Hematopoietic multipotent progenitor cell treated with erythropoietin and hydrocortisone succinate and interleukin-3 and kit ligand, for 8 days (in vitro differentiated cells): ENCODE measurements at regions not wholly inside any gene's neighbourhood (a gene's known extent, or its start where the extent isn't known, plus 50 kb on each side); places are given as distances from the start of the nearest gene placed in this dataset.

Experiments used
- DNase-seq: peaks from one replicate; pipeline ENCODE4 v3.0.0-alpha.2; 2015

DNA sequence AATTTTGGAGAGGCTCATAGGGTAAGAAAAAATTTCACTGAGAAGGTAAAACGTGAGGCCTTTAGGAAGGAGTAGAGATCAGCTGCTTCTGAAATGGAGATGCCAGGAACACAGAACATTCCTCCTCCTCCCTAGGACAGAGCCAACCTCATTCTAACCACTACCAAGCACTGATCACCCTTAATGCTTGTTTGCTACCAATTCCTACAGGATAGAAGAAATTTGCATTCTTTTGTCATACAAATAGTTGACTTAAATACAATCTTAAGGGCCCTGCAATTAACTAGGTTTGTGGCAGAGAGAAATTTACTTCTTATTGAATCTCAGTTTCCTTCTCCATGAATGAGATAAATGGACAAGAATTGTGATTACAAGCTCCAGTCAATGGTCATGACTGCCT is 780.2 kb upstream of the WWC1 start:
- no peak for DNase-seq

DNA sequence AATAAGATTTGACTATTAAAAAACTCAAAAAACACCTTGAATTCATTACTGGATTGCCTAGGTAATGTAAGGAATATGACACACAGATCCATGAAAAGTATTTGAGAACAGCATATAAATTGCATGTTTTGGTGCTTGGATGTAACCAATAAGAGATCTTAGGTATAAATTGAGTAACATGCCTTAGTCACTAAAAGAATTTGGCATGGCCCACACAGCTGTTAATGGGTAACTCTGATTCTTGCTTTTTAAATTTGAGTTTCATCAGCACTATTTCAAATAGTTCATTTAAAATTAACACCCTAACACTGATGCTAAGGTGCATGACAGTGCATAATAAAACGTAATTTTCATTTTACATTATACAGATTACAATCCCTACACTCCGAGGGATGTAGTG is 779.3 kb upstream of the WWC1 start:
- no peak for DNase-seq

DNA sequence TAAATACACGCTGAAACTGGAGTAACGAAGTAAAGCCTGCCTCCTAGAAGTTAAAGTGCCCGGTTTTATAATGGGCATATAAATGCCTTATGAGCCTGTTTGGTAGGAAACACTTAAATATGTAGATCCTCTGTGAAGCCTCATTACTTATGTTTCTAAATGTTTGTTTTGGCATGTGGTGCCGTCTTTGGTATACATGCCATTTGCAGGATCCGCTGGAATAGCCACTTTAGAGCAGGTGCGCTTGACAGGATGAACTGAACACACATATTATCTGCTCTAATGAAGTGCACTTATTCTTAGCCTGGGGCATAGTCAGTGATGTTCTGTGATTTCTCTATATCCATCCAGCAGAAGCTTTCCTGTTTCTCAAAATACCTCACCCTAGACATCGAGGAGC is 778.1 kb upstream of the WWC1 start:
- no peak for DNase-seq

DNA sequence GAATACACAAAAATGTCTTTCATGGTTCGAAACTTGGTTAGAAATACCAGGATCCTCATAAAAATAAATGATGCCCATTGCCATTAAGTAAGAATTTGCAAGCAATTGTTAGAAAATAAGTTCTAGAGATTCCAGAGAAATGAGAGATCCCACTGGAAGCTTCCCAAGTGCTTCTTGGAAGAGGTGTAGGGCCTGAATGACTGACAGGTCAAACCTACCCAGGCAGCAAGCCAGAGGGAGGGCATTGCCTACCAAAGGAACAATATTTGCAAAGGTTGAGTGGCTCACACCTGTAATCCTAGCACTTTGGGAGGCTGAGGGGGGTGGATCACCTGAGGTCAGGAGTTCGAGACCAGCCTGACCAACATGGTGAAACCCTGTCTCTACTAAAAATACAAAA is 777.0 kb upstream of the WWC1 start:
- DNase-seq = no peak

DNA sequence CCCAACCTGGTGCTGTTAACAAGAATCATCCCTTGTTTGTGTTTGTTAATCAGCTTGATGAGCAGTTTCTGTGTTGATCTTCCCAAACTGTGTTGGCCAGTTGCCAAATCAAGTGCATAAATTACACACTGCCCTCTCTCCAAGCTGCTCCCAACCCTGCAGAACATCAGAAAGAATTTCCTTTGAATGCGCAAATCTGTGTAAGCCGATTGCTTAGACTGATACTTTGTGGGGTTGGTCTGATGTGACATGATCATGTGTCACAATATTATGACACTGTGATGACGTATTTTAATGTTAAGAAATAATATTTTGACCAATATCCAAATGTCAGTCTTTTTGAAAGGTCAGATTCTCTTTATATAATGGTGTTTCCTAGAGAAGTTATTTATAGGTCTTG is 766.4 kb upstream of the WWC1 start:
- DNase-seq = no peak

DNA sequence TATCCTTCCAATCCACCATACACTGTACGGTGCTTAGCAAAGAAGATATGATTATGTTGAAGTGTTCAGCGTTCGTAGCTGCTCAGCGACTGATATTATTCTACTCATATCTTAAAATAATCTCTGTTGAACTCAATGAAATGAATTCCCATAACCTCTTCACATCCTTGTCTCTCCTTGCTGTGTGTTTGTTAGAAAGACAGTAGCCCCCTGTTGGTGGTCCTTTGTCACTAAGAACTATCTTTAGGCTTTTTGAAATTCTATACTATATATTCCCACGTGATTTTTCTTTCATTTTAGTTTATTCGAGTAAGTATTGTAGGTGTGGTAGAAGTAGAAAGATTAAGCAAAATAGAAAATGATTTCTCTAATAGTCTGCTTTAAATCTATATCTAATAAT is 762.8 kb upstream of the WWC1 start:
- no peak for DNase-seq

DNA sequence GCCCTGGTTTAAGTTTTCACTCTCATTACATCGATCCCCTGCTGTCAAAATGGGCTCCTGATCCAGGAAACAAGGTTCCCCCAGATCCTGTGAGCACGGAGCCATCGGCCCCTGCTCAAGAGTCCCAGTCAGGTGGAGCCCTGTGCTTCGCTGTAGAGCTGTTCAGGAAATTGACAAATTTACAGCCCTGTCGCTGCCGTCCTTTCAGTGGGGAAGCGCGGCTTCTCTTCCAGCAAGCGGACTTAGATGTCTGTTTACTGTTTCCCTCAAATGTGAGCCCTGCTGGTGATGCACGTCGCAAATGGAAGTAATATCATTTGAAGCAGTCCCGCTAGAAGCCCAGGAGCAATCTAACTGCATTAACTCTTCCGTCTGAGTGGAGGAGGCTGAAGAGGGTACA is 760.9 kb upstream of the WWC1 start:
- no peak for DNase-seq

DNA sequence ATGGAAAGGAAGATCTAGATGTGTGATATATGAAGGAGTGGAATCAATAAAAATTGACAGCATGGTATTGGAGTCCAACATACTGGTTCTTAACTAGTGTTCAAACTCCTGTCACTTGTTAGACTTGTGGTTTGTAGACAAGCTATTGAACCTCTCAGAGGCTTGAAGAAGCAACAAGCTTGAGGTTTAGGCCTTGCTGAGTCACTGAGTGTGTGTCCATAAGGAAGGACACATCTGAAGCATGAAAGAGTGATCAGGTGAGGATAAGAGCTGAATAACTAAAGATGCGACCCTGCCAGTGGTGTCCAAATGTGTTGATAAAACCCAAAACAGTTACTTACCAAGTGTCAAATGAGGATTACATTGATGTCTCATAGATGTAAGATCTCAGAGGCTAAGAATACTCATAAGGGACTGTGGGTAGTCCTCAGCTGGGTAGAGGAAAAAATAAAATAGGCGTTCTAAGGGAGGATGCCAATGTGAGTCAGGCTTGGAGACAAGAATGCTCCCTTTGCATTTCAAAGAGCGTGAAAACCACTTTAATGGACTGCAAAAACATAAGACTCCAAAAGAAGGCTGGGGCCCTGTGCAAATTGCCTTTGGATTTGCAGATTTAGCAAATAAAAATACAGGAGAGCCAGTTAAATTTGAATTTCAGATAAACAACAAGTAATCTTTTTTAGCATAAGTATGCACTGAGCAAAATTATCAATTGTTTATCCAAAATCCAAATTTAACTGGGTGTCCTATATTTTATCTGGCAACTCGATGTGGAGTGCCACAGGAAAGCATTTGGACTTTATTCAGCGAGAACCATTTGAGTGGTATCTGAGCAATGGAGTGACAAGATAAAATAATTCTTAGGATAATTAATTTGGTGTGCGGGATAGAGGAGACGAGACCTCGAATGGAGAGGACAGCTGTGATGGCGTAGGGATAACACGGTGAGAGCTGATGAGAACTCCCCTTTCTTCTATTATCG is 757.3 kb upstream of the WWC1 start:
- no peak for DNase-seq

DNA sequence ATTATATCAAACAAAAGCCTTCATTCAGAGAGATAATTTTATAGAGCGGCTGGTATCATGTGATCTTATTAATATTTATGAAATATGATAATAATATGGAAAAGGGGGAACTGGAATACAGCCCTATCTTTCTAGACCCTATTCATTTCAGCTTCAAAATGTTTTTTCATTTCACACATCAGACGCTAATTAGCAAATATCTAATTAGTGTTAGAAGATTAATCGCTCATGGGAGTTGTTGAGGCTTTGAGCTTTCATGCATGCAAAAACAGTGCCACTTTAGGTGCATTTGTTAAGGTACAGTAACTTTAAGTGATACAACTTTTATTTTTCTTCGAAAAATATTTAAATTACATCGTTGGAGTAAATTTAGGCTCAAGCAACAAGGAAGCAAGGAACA is 751.7 kb upstream of the WWC1 start:
- no peak for DNase-seq

DNA sequence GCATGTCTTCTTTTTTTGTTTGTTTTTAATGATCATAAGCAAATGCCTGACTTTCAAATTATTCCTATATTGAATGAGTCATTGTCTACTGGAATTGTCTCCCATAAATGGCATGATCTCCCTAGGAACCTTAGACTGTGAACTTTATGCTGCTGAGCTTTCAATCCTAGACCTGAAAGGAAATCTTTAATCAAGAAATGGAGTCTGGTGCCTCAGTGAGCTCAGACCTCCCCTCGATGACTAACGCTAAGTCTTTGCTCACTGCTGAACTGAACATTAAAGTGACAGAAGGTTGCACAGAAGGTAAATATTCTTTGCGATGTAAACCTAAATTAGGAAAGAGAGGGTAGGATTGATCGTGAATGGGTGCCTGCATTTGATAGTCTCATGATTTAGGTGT is 745.2 kb upstream of the WWC1 start:
- DNase-seq = no peak

DNA sequence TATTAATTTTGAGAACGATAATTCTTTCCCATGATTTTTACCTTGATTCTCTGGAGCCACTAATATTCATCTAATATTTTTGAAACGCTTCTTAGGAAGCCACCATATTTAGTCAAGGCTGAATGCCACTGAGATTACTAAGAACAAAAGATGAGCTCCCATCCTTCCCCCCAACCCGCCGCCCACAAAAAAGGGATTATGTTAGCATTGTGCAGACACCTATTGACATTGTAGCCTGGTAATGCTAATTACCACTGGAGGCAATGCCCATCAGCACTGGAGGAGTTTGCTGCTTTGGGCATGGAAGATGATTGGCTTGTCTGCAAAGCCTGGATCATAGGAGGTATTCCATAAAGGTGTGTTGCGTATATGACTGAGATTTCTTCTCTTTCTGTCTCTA is 739.1 kb upstream of the WWC1 start:
- DNase-seq = no peak

DNA sequence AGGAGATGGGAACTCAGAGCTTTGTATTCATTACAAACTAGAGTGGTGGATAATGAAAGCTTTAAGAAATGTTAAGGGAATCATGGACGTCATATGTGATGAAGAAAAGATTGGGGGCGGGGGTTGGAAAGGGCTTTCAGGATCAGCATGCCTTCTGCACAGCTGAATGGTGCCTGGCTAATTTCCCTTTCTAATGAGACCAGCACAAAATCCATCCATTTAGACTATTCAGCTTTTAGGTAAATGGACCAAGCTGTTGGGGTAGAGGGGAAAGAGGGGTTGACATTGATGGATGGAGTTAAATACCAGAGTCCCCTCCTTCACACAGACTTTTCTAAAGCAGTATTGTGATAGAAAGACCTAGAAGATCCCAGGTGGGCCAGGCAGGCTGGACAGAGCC is 737.9 kb upstream of the WWC1 start:
- DNase-seq = no peak

DNA sequence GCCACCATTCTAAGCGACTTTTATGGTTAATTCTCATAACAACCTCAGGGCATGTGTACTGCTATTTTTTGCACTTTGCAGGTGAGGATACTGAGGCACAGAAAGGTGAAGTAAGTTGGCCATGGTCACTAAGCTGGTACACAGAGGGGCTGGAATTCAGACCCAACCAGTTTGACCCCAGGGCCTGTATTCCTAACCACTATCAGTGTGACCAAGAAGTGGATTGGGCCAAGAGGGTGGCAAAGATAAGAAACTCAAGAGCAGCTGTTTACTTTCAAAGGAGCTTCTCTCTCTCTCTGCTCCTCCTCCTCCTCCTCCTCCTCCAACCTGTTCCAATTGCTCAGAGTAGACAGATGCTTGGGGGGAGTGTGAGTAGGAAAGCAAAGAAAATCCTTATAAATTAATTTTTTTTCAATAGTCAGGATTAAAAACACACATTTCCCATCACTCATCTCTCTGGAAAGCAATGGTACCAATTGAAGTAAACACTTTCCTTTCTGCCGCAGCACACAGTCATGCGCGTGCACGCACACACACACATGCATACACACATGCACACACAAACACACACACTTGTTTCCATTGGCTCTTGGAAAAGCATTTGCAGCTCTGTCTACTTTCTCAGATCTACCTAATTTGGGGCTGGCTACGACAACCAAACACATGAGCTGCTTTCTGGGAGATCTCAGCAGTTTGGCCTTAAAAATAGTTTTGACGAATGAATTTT is 736.7 kb upstream of the WWC1 start:
- DNase-seq = no peak

DNA sequence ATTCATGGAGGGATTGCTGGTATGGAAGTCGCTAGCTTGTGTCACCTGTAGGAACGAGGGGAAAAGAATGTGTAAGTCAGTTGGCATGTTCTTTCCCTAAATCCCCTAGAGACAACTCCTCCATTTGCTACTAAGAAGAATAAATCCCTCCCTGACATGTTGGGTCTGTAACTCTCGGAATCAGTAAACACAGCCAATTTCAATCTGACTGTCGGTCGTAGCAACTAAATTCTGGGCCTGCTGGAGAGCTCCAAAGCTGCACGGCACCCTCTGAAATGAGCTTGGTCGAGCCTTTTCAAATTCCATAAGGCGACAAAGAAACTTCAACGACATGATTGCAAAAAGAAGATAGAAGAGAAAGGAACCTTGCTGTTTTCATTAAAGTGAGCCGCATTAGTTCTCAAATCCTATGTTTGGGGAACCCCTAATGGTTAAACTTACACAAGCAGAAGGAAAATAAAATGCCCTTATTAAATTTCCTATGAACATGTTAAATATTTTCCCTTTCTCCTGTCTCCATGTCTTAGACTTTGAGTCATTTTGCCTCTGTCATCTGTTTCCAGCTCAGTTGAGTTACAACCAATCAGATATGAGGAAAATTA is 735.8 kb upstream of the WWC1 start:
- no peak for DNase-seq

DNA sequence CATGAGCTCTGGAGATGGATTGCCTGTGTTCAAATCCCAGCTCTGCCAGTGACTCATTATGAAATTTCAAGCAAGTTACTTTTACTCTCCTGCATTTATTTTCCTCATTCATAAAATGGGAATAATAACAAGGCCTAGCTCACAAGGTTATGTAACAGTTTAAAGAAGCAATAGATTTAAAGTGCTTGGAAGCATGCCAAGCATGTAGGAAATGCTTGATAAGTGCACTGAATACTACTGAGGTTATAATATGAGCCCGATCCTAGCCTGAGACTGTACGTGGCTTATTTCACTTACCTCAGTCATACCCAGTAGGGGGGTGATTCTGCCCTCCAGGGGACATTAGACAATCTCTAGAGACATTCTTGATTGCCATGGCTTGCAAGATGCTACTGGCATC is 734.1 kb upstream of the WWC1 start:
- no peak for DNase-seq

DNA sequence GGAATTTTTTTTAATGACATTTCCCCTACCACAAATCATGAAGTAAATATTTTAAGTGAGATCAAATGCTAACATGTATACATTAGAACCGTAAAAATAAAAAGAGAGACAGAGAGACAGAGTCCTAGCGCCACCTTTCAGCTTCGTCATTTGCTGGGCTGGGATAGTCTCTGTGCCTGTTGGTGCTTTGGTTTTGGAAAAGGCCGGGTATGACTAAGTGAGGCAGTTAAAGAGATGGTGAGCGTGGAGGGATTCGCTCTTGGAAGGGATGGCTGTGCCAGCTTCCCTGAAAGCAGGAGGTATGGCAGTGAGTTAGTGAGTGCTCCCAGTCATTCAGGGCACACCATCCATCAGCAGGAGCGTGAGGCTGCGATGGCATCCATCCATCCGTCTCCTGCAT is 729.6 kb upstream of the WWC1 start:
- no peak for DNase-seq

DNA sequence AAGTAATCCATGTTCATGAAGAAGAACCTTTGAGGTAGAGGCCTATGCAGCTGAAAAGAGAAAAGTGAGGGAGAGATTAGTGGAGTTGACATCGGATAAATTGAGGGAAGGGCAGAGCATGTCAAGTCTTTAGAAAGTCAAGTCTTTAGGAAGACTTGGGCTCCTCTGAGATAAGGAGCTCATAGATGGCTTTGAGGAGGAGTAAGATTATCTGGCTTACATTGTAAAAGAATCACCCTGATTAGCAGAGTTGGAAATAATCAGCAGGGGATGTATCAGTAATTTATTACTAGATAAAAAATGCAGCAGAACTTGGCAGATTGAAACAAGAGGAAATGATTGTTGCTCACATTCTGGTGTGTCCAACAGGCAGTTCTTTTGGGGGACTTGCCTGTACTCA is 727.2 kb upstream of the WWC1 start:
- DNase-seq = no peak

DNA sequence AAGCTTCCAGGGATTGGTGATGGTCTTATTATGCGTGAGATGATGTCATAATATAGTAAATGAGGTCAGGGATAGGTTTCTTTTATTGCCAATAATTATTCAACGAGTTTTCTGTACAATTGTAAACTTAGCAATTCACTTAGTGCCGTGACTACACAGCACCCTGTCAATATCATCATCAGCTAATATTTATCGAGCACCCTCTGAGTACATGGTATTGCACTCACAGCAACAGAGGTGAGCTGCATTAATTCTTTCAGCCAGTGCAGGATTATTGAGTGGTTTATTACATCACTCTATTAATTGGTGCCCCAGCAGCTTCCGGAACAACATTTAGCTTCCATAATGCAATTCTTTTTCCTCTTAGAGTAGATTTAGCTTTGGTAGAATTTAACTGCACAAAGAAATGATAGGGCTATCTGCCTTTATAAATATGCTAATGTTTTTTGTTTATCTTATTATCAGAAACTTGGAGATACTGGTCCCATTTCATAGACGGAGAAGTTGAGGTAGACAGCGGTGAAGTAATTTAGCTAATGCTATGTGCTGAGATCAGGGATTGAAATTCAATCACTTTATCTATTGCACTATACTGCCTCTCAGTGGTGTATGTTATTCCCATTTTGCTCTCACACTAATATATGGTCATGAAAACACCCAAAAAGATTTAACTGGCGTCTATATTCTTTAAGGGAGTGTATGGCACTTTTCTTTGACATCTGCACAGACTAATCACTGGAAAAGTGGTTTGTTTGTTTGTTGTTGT is 726.1 kb upstream of the WWC1 start:
- no peak for DNase-seq

DNA sequence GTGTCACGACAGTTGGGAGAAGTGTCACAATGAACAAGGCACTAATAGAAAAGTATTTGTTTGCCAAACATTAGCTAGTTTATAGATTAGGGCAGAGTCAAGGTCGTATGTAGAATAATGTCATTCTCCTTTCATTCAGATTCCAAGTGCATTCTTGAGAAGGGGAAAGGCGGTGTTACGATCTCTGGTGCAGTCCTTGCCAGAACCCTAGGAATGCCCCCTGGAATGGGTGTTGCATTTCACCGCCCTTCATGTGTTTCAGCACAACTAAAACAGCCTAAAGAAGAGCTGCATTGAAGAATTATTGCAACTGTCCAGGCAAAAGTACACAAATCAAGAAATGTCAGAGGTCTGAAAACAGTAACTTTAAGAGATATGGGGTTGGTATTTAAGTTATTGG is 721.0 kb upstream of the WWC1 start:
- no peak for DNase-seq

DNA sequence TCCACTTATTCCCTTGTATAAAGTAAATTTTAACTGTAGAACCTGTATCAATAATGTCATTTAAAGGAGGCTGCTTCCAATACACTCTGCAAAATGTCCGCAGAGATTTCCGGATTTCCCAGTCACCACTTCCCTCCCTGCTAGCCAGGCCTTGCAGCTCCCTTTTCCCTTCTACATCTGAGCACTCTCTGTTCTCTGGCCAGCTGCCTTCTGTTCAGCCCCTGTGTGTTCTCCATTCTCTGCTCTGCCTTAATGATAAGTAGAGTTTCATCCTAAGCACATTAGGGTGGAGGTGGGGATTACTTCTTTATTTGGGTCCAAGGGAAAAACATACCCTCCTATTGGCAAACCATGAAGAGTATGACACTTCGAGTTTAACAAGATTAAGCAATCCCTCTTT is 719.6 kb upstream of the WWC1 start:
- no peak for DNase-seq

DNA sequence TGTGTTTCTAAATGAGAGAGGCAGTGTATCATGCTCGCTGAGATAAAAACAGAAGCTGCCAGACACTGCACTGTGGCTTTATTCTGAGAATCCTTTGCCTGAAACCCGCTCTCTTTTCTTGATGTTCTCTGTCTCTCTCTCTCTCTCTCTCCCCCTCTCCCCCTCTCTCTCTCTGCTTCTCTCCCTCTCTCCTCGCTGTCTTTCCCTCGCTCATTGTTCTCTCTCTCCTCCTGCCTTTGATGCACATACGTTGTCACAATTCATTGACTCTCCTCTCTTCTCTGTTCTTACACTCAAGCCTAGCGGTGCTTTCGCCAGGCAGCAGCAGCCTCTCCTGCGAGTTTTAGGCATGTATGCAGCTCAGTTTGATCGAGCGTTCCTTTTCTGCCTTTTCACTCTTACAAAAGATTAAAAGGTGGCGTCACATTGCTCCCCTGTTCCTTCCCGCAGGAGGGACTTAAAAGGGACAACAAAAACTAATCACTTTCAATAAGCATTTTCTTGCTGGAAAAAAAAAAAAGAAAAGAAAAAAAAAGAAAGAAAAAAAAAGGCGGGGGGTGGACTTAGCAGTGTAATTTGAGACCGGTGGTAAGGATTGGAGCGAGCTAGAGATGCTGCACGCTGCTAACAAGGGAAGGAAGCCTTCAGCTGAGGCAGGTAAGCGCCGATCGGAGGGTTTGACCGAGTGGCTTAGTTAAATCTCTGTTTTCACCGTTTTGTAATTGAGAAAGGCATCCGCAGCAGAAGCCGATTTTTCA is 717.9 kb upstream of the WWC1 start:
- DNase-seq = no peak

DNA sequence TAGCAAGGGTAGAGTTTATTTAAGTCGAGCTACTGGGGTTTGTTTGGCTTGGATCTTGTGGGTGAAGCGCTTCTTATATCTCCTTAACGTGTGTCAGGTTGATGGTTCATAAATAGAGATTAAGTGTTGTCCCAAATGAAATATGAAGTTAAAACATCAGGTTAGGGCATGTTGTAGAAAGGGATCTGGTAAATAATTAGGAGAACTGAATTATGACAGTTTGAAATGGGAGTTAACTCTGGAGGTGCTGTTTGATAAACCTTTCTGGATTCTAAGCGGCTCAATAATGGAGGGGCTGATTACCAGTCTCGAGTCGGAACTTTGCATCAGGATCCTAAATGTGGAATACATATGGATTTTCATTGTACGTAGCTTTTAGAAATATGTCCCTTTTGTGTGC is 717.0 kb upstream of the WWC1 start:
- DNase-seq = no peak

DNA sequence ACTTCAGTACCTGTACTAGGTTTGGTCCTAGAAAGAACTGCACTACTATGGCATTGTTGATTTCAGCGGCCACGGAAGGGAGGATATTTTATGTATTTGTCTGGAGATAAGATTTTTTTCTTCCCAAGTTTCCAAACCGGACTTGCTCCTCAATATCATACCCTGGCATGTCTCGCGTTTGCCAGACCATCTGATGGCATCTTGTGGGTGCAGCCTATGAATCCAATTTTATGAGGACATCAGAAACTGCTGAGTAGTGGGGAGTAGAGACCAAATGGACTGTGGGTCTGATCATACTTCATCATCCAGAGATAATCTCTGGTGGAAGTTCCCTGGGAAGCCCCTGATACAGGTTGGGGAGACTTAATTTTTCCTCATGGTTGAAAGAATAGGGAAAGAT is 716.1 kb upstream of the WWC1 start:
- no peak for DNase-seq
